HCT116 (cell line): ENCODE measurements at regions not wholly inside any gene's neighbourhood (a gene's known extent, or its start where the extent isn't known, plus 50 kb on each side); places are given as distances from the start of the nearest gene placed in this dataset.

Experiments used
- ATAC-seq: fragments of 200-7000 bp; cut with Tn5 transposase; 2 replicates; pipeline ENCODE4 v1.9.1; 2020; ENCODE audit warnings: mild to moderate bottlenecking, moderate library complexity
- BruUV-seq: library from RNA; stranded (reverse); fragments of 400-500 nt; replicated peaks from 2 replicates; lab custom pipeline; 2021; lab: Mats Ljungman, UMichigan
- CTCF ChIA-PET: fragments of 300-600 bp; sonication (Branson Sonifier 250); formaldehyde crosslinking; loops from one replicate; lab custom pipeline; 2021; ENCODE audit warnings: antibody characterized with exemption; lab: Charles Lee
- POLR2A ChIA-PET: fragments of 300-600, 350-600 bp; sonication (Branson Sonifier 250); formaldehyde crosslinking; loops from one replicate; lab custom pipeline; 2021; ENCODE audit warnings: antibody characterized with exemption; lab: Charles Lee
- RAD21 ChIA-PET, 2 experiments: fragments of 300-600 bp; sonication (Branson Sonifier 250); formaldehyde crosslinking; loops; one replicate each; lab custom pipeline; 2023; ENCODE audit warnings: low total read pairs in 2 of 2; ENCODE audit not compliant: uncharacterized antibody in 2 of 2, unreplicated experiment in 2 of 2, low non-redundant PET in 1 of 2; lab: Charles Lee
- DNase-seq: peaks from one replicate; pipeline ENCODE4 v3.0.0-alpha.2; 2010; ENCODE audit warnings: low read depth, low spot score
- H2AFZ ChIP-seq: fragments of 200-600 bp; shearing (Covaris generic), sonication (generic); 2 replicates; pipeline ENCODE4 v1.6.1; 2017; ENCODE audit warnings: low read depth, mixed run types, mixed read lengths, antibody characterized with exemption, low read length; ENCODE audit not compliant: poor library complexity, severe bottlenecking
- H3K27ac ChIP-seq: 2 replicates; pipeline ENCODE4 v1.5.1; 2012; ENCODE audit warnings: low read depth, low read length
- H3K27me3 ChIP-seq: fragments of 200-600 bp; sonication (generic); 2 replicates; pipeline ENCODE4 v1.6.1; 2016; ENCODE audit warnings: mixed run types, low read length, mixed read lengths; ENCODE audit not compliant: insufficient read depth
- H3K36me3 ChIP-seq, 2 experiments: fragments of 200-500 bp in 1 of 2; fragments of 200-600 bp in 1 of 2; sonication (Bioruptor generic) in 1 of 2; sonication (generic) in 1 of 2; 2 replicates each; pipeline versions ENCODE4 v1.5.1 to v1.6.1; 2014 to 2016; ENCODE audit warnings: low read length in 2 of 2, inconsistent platforms in 1 of 2, mixed read lengths in 1 of 2, mixed run types in 1 of 2; ENCODE audit not compliant: insufficient read depth in 2 of 2, control insufficient read depth in 1 of 2
- H3K4me1 ChIP-seq, 2 experiments: fragments of 200-600 bp in 1 of 2; sonication (generic) in 1 of 2; 2 replicates each; pipeline versions ENCODE4 v1.5.1 to v1.6.1; 2012 to 2017; ENCODE audit warnings: low read length in 2 of 2, inconsistent platforms in 1 of 2, mild to moderate bottlenecking in 1 of 2, mixed read lengths in 1 of 2, mixed run types in 1 of 2, moderate library complexity in 1 of 2; ENCODE audit not compliant: insufficient read depth in 2 of 2, control insufficient read depth in 1 of 2
- H3K4me2 ChIP-seq: fragments of 200-600 bp; sonication (generic); 2 replicates; pipeline ENCODE4 v1.6.1; 2017; ENCODE audit warnings: mixed run types, low read length, mixed read lengths
- H3K4me3 ChIP-seq, 2 experiments: fragments of 200-600 bp in 1 of 2; sonication (generic) in 1 of 2; replicated peaks in 1 of 2; 2 replicates each; pipeline ENCODE4 v1.5.1; 2011 to 2016; ENCODE audit warnings: low read length in 2 of 2, control low read depth in 1 of 2, low read depth in 1 of 2, mild to moderate bottlenecking in 1 of 2, mixed read lengths in 1 of 2, mixed run types in 1 of 2
- H3K79me2 ChIP-seq: fragments of 200-600 bp; sonication (generic); 2 replicates; pipeline ENCODE4 v1.6.1; 2017; ENCODE audit warnings: mild to moderate bottlenecking, mixed run types, low read length, moderate library complexity, mixed read lengths; ENCODE audit not compliant: insufficient read depth
- H3K9ac ChIP-seq: fragments of 200-600 bp; sonication (generic); 2 replicates; pipeline ENCODE4 v1.6.1; 2016; ENCODE audit warnings: low read length, mixed read lengths
- H3K9me2 ChIP-seq: fragments of 200-600 bp; sonication (generic), shearing (Covaris generic); 2 replicates; pipeline ENCODE4 v1.6.1; 2017; ENCODE audit warnings: mixed run types, mild to moderate bottlenecking, moderate library complexity; ENCODE audit not compliant: insufficient read depth
- H3K9me3 ChIP-seq, 2 experiments: fragments of 200-500 bp in 1 of 2; fragments of 200-600 bp in 1 of 2; sonication (Bioruptor generic) in 1 of 2; sonication (generic) in 1 of 2; 2 replicates each; pipeline ENCODE4 v1.6.1; 2014 to 2017; ENCODE audit warnings: low read length in 2 of 2, mixed read lengths in 2 of 2, inconsistent platforms in 1 of 2, low read depth in 1 of 2, mild to moderate bottlenecking in 1 of 2, mixed run types in 1 of 2, moderate library complexity in 1 of 2; ENCODE audit not compliant: control insufficient read depth in 1 of 2, insufficient read depth in 1 of 2
- H4K20me1 ChIP-seq: fragments of 200-600 bp; sonication (generic), shearing (Covaris generic); 2 replicates; pipeline ENCODE4 v1.6.1; 2017; ENCODE audit warnings: mixed run types, mild to moderate bottlenecking, moderate library complexity; ENCODE audit not compliant: insufficient read depth
- CTCF ChIP-seq, 3 experiments: fragments of 200-600 bp in 1 of 3; sonication (generic) in 1 of 3; IDR thresholded peaks in 2 of 3; conservative IDR thresholded peaks in 1 of 3; 2 replicates each; pipeline ENCODE4 v1.5.1; 2012 to 2017; ENCODE audit warnings: low read depth in 2 of 3, low read length in 2 of 3, antibody characterized with exemption in 1 of 3, borderline replicate concordance in 1 of 3, control low read depth in 1 of 3, mild to moderate bottlenecking in 1 of 3, mixed read lengths in 1 of 3, mixed run types in 1 of 3, moderate library complexity in 1 of 3; ENCODE audit not compliant: insufficient read depth in 1 of 3
- FOSL1 ChIP-seq: IDR thresholded peaks from 2 replicates; pipeline ENCODE4 v1.6.1; 2012; ENCODE audit warnings: low read depth
- REST ChIP-seq: IDR thresholded peaks from 2 replicates; pipeline ENCODE4 v1.6.1; 2012; ENCODE audit warnings: low read depth
- SIN3A ChIP-seq: IDR thresholded peaks from 2 replicates; pipeline ENCODE4 v1.6.1; 2012; ENCODE audit warnings: low read depth
- YY1 ChIP-seq: IDR thresholded peaks from 2 replicates; pipeline ENCODE4 v1.6.1; 2011; ENCODE audit warnings: low read length, low read depth, moderate library complexity, mild to moderate bottlenecking; ENCODE audit not compliant: insufficient replicate concordance; ENCODE audit errors: extremely low read depth
- intact Hi-C: fragments of 100-400 bp; cut with micrococcal nuclease; formaldehyde crosslinking; loops from 2 replicates; pipeline ENCODE4 v1.10.0; 2022
- TF ChIP-seq, protein P1 (sequence below): IDR thresholded peaks from 2 replicates; pipeline ENCODE4 v1.6.1; 2012

DNA sequence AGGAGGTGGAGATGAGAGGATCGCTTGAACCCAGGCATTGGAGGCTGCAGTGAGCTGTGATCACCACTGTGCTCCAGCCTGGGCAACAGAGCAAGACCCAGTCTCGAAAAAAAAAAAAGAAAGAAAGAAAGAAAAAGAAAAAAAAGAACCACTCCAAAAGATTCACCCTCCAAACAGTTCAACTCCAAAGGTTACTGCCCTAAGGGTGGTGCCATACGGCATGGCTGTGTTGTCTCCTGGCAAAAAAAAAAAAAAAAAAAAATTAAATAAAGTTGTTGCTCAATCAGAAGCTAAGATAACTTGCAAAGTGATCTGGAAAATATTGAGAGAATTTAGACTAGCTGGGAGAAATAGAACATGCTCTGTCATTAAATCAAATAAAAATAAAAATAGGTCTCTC is 79.5 kb downstream of the KCTD15 start:
- POLR2A ChIA-PET = interaction anchor here (0.6 kb wide), 1 partner anchor 967 kb away, joined by 3 read pairs; no protein-coding TSS in a partner anchor
- Histone ChIP-seq H4K20me1 (no peaks in the 10 kb centered on the region), H3K27me3 (no peaks in the 10 kb centered on the region), H3K4me1 (no peaks in the 10 kb centered on the region), H3K9ac (no peak overlapping the region), H3K4me2 (no peak overlapping the region), H3K27ac (no peak overlapping the region), H3K9me2 (no peaks in the 10 kb centered on the region), H2AFZ (no peak overlapping the region), H3K36me3 (no peaks in the 10 kb centered on the region), H3K9me3 (no peaks in the 10 kb centered on the region), H3K79me2 (no peaks in the 10 kb centered on the region), H3K4me3 (no peak overlapping the region)
- RAD21 ChIA-PET = interaction anchor here in 1 of 2 experiments (0.6 kb wide), 1 partner anchor 80 kb away, joined by 4 read pairs; no protein-coding TSS in a partner anchor
- CTCF ChIA-PET = no interaction called here
- no peak for DNase-seq
- intact Hi-C loops = no loop called here
- ATAC-seq = no peak
- TF ChIP-seq CTCF (IDR thresholded peaks at IDR 0.05 in 2 of 3, conservative IDR thresholded peaks at IDR 0.05 in 1 of 3; ENCODE audit: borderline replicate concordance in 1 of 3, insufficient read depth in 1 of 3, low read depth in 2 of 3, low read length in 2 of 3) (no peak), YY1 (no peak)
- BruUV-seq = no TSS peak

DNA sequence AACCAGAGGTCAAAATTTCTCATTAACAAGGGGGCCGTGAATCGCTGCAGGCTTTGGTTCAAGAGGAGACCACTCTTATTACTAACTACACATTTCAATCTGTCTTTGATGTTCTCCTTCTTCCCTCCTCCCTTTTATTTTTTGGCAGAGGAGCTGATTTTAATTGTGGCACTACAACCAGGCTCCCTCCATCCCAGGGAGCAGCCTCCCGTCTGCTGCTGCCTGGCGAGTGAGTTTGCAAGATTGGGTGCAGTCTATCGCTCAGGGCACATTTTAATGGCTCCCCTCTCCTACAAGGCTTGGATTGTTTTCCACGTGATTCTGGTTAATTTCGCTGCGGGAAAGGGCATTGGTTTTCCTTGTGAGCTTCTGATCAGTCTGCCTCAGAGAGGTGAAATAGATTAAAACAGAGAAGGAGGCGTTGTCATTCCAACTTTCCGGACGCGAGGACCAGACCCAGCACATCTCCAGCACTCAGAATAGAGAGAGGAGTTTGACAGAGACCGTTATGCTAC is 81.4 kb downstream of the KCTD15 start:
- Histone ChIP-seq H3K4me1 (no peaks in the 10 kb centered on the region), H3K9me3 (no peaks in the 10 kb centered on the region), H3K4me3 (no peak overlapping the region), H3K4me2 (no peak overlapping the region), H3K36me3 (no peaks in the 10 kb centered on the region), H3K27ac (no peak overlapping the region), H3K27me3 (no peaks in the 10 kb centered on the region), H3K9me2 (no peaks in the 10 kb centered on the region), H3K79me2 (no peaks in the 10 kb centered on the region), H3K9ac (no peak overlapping the region), H4K20me1 (no peaks in the 10 kb centered on the region), H2AFZ (no peak overlapping the region)
- DNase-seq (no peak), ATAC-seq (no peak)
- CTCF ChIA-PET = no interaction called here
- no TSS peak for BruUV-seq
- intact Hi-C loops = no loop called here
- RAD21 ChIA-PET = no interaction called here
- POLR2A ChIA-PET = no interaction called here
- TF ChIP-seq, protein P1, sequence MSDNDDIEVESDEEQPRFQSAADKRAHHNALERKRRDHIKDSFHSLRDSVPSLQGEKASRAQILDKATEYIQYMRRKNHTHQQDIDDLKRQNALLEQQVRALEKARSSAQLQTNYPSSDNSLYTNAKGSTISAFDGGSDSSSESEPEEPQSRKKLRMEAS = no peak
- TF ChIP-seq SIN3A (no peak), FOSL1 (no peak), REST (no peak)
